Neuronal stem cell (in vitro differentiated cells): ENCODE measurements at regions not wholly inside any gene's neighbourhood (a gene's known extent, or its start where the extent isn't known, plus 50 kb on each side); places are given as distances from the start of the nearest gene placed in this dataset.

ENCODE experiments used
- DNase-seq: peaks from one replicate; pipeline ENCODE4 v3.0.0-alpha.2; 2013; ENCODE audit warnings: low spot score
- H2AFZ ChIP-seq: one replicate; pipeline ENCODE4 v1.6.1; 2013; ENCODE audit warnings: mild to moderate bottlenecking, low read length, inconsistent platforms
- H2AK5ac ChIP-seq: 2 replicates; pipeline ENCODE4 v1.6.1; 2013; ENCODE audit warnings: low read depth, mild to moderate bottlenecking, inconsistent platforms, low read length, moderate library complexity, mixed read lengths
- H2BK120ac ChIP-seq: 2 replicates; pipeline ENCODE4 v1.6.1; 2013; ENCODE audit warnings: low read depth, mild to moderate bottlenecking, inconsistent platforms, low read length, moderate library complexity, mixed read lengths
- H2BK12ac ChIP-seq: one replicate; pipeline ENCODE4 v1.6.1; 2013; ENCODE audit warnings: low read length, inconsistent platforms
- H2BK15ac ChIP-seq: 2 replicates; pipeline ENCODE4 v1.6.1; 2013; ENCODE audit warnings: mild to moderate bottlenecking, low read length, inconsistent platforms, mixed read lengths
- H2BK5ac ChIP-seq: one replicate; pipeline ENCODE4 v1.6.1; 2013; ENCODE audit warnings: inconsistent platforms, mild to moderate bottlenecking, low read length, moderate library complexity
- H3K14ac ChIP-seq: one replicate; pipeline ENCODE4 v1.6.1; 2013; ENCODE audit warnings: low read length, inconsistent platforms
- H3K18ac ChIP-seq: 2 replicates; pipeline ENCODE4 v1.6.1; 2013; ENCODE audit warnings: low read length, inconsistent platforms
- H3K23ac ChIP-seq: 2 replicates; pipeline ENCODE4 v1.6.1; 2013; ENCODE audit warnings: low read depth, mild to moderate bottlenecking, mixed read lengths, low read length, inconsistent platforms; ENCODE audit not compliant: poor library complexity
- H3K27ac ChIP-seq: replicated peaks from 3 replicates; pipeline ENCODE4 v1.5.1; 2013; ENCODE audit warnings: low read length, inconsistent platforms
- H3K27me3 ChIP-seq, 3 experiments: 2 replicates each; pipeline ENCODE4 v1.6.1; 2013; ENCODE audit warnings: low read length in 3 of 3, mild to moderate bottlenecking in 2 of 3, inconsistent platforms in 1 of 3, low read depth in 1 of 3, mixed read lengths in 1 of 3, moderate library complexity in 1 of 3; ENCODE audit not compliant: control insufficient read depth in 3 of 3, insufficient read depth in 3 of 3
- H3K36me3 ChIP-seq, 2 donors: replicated peaks in 1 of 2; 2 replicates each; pipeline ENCODE4 v1.6.1; 2013; ENCODE audit warnings: low read length in 2 of 2; ENCODE audit not compliant: control insufficient read depth in 2 of 2, insufficient read depth in 2 of 2
- H3K4ac ChIP-seq: 2 replicates; pipeline ENCODE4 v1.6.1; 2013; ENCODE audit warnings: inconsistent platforms, mild to moderate bottlenecking, low read length, moderate library complexity
- H3K4me1 ChIP-seq, 2 donors: 1 replicate in 1 of 2; 2 replicates in 1 of 2; pipeline ENCODE4 v1.6.1; 2013; ENCODE audit warnings: low read length in 2 of 2, low read depth in 1 of 2; ENCODE audit not compliant: control insufficient read depth in 2 of 2, insufficient read depth in 1 of 2
- H3K4me2 ChIP-seq: one replicate; pipeline ENCODE4 v1.6.1; 2013; ENCODE audit warnings: mild to moderate bottlenecking, low read length, inconsistent platforms; ENCODE audit not compliant: insufficient read depth, poor library complexity, severe bottlenecking
- H3K4me3 ChIP-seq, 2 donors: 2 replicates each; pipeline ENCODE4 v1.5.1; 2013; ENCODE audit warnings: low read length in 2 of 2, mild to moderate bottlenecking in 2 of 2, inconsistent platforms in 1 of 2, moderate library complexity in 1 of 2
- H3K79me1 ChIP-seq: one replicate; pipeline ENCODE4 v1.6.1; 2013; ENCODE audit warnings: low read depth, mild to moderate bottlenecking, inconsistent platforms, low read length, moderate library complexity
- H3K9ac ChIP-seq: one replicate; pipeline ENCODE4 v1.6.1; 2013; ENCODE audit warnings: mild to moderate bottlenecking, low read depth, low read length, inconsistent platforms; ENCODE audit not compliant: poor library complexity
- H3K9me3 ChIP-seq, 2 donors: replicated peaks in 1 of 2; 2 replicates each; pipeline versions ENCODE3 to v1.6.1; 2013; ENCODE audit warnings: low read length in 2 of 2, mild to moderate bottlenecking in 2 of 2, inconsistent platforms in 1 of 2, low read depth in 1 of 2, mixed read lengths in 1 of 2, moderate library complexity in 1 of 2; ENCODE audit not compliant: control insufficient read depth in 2 of 2, insufficient read depth in 1 of 2
- H4K8ac ChIP-seq: one replicate; pipeline ENCODE4 v1.6.1; 2013; ENCODE audit warnings: low read depth, mild to moderate bottlenecking, inconsistent platforms, low read length, moderate library complexity
- H4K91ac ChIP-seq: one replicate; pipeline ENCODE4 v1.6.1; 2013; ENCODE audit warnings: low read length, low read depth, mild to moderate bottlenecking, inconsistent platforms; ENCODE audit not compliant: poor library complexity
- WGBS, 2 donors: extraction: QIAGEN DNeasy Blood & Tissue Kit; methylation state at CpG; one replicate each; pipeline ENCODE4 v1.1.7; 2013; ENCODE audit warnings: missing lambda C conversion rate in 2 of 2, mixed read lengths in 1 of 2; ENCODE audit not compliant: insufficient read length in 2 of 2, insufficient replicate concordance in 1 of 2; ENCODE audit errors: extremely low coverage in 2 of 2; 5-methylcytosine and 5-hydroxymethylcytosine counted together

DNA sequence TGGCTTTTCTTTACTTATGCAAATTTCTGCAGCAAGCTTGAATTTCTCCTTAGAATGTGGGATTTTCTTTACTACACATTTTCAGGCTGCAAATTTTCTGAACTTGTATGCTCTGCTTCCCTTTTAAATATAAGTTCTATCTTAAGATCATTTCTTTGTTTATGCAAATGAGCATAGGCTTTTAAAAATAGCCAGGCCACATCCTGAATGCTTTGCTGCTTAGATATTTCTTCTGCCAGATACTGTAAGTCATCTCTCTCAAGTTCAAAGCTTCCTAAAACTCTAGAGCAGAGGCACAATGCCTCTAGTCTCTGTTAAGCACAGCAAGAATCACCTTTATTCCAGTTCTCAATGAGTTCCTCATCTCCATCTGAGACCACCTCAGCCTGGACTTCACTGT, 685.9 kb upstream of the LRRC4C start:
- no peak for DNase-seq
- H2AFZ ChIP-seq = no peak overlapping the region
- H2BK120ac ChIP-seq = no peak overlapping the region
- no peak overlapping the region for H3K9ac ChIP-seq
- no peaks in the 10 kb centered on the region for H3K27me3 ChIP-seq
- no peak overlapping the region for H4K8ac ChIP-seq
- no peak overlapping the region for H3K4me2 ChIP-seq
- no peak overlapping the region for H3K14ac ChIP-seq
- H3K27ac ChIP-seq = no peak overlapping the region
- no peak overlapping the region for H3K4me3 ChIP-seq
- peaks cover 2 to 3% of the 10 kb centered on the region in 2 donors for H3K9me3 ChIP-seq
- H2BK15ac ChIP-seq = no peak overlapping the region
- H3K4ac ChIP-seq = no peak overlapping the region
- H2BK12ac ChIP-seq = no peak overlapping the region
- H4K91ac ChIP-seq = no peak overlapping the region
- H3K18ac ChIP-seq = no peak overlapping the region
- no peak overlapping the region for H3K23ac ChIP-seq
- H2BK5ac ChIP-seq = no peak overlapping the region
- H2AK5ac ChIP-seq = no peak overlapping the region
- no peaks in the 10 kb centered on the region for H3K4me1 ChIP-seq
- H3K79me1 ChIP-seq = no peaks in the 10 kb centered on the region
- H3K36me3 ChIP-seq = no peaks in the 10 kb centered on the region

DNA sequence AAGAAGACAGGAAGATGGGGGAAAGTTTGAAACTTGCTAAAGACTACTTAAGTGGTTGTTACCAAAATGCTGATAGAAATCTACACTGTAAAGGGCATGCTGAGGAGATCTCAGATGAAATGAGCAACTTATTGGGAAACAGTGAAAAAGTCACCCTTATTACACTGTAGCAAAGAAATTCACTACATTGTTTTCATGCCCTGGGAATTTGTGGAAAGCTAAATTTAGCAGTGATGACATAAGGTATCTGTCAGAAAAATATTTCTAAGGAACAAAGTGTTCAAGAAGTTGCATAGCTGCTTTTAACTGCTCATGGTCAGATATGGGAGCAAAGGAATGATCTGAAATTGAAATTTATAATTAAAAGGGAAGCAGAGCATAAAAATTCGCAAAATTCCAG, 702.4 kb upstream of the LRRC4C start:
- H3K9ac ChIP-seq = no peak overlapping the region
- no peak overlapping the region for H3K4me2 ChIP-seq
- H2AK5ac ChIP-seq = no peak overlapping the region
- no peak overlapping the region for H3K23ac ChIP-seq
- H3K4me1 ChIP-seq = no peaks in the 10 kb centered on the region
- no peak for DNase-seq
- no peak overlapping the region for H3K4ac ChIP-seq
- no peak overlapping the region for H2BK120ac ChIP-seq
- H4K8ac ChIP-seq = no peak overlapping the region
- no peak overlapping the region for H3K4me3 ChIP-seq
- H2AFZ ChIP-seq = no peak overlapping the region
- no peaks in the 10 kb centered on the region for H3K79me1 ChIP-seq
- H3K36me3 ChIP-seq = no peaks in the 10 kb centered on the region
- no peaks in the 10 kb centered on the region for H3K27me3 ChIP-seq
- no peak overlapping the region for H3K18ac ChIP-seq
- no peak overlapping the region for H3K27ac ChIP-seq
- no peak overlapping the region for H2BK15ac ChIP-seq
- no peak overlapping the region for H4K91ac ChIP-seq
- H2BK5ac ChIP-seq = no peak overlapping the region
- H3K14ac ChIP-seq = no peak overlapping the region
- H2BK12ac ChIP-seq = no peak overlapping the region
- H3K9me3 ChIP-seq = no peaks in the 10 kb centered on the region
- no CpG with 5 or more reads among the region's 1 CpG for WGBS, 2 donors

DNA sequence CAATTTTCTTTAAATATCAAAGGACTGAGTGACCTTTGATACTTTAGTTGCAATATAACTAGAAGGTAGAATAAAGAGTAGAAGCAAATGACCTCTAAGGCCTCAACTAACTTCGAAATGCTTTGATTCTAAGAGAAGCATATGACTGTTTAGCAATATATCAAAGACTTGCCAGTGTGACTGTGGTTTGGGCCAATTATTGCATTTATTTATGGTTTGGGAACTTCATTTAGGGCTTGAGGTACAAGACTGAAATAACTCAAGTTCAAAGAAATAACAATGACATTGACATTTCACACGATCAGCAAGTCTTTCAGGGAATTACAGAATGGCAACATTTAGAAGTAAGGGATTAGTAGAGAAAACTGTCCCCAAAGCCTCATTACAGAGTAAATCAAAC, 709.7 kb upstream of the LRRC4C start:
- no peak overlapping the region for H3K23ac ChIP-seq
- no peak overlapping the region for H2BK5ac ChIP-seq
- no peak overlapping the region for H2BK15ac ChIP-seq
- no peaks in the 10 kb centered on the region for H3K79me1 ChIP-seq
- no peaks in the 10 kb centered on the region for H3K9me3 ChIP-seq
- no peak overlapping the region for H3K14ac ChIP-seq
- no peak overlapping the region for H3K4me3 ChIP-seq
- H2BK12ac ChIP-seq = no peak overlapping the region
- no peak overlapping the region for H3K4ac ChIP-seq
- no peak overlapping the region for H3K18ac ChIP-seq
- no peak overlapping the region for H4K8ac ChIP-seq
- H3K4me2 ChIP-seq = no peak overlapping the region
- no peak overlapping the region for H3K9ac ChIP-seq
- H2AFZ ChIP-seq = no peak overlapping the region
- no peak for DNase-seq
- no peaks in the 10 kb centered on the region for H3K27me3 ChIP-seq
- WGBS, 2 donors = no CpG with 5 or more reads among the region's 2 CpGs
- H2AK5ac ChIP-seq = no peak overlapping the region
- H4K91ac ChIP-seq = no peak overlapping the region
- no peaks in the 10 kb centered on the region for H3K36me3 ChIP-seq
- H3K4me1 ChIP-seq = no peaks in the 10 kb centered on the region
- no peak overlapping the region for H3K27ac ChIP-seq
- H2BK120ac ChIP-seq = no peak overlapping the region

DNA sequence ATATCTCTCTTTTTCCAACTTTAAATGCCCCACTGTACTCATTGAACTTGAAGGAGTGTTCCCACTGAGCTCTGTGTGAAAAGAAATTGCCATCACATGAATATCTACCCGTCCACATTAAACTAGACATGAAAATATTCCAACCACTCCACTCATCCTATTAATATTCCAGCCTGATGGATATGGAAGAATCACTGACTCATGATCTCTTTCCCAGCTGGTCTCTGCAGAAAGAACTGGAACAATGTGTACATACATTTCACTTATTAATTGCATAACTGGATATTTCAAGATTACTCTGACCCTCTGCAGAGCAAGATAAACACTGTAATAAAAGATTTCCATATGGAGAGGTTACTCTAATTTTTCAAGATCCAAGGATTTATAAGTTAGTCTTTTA, 711.1 kb upstream of the LRRC4C start:
- no peak overlapping the region for H2BK5ac ChIP-seq
- H3K9me3 ChIP-seq = no peaks in the 10 kb centered on the region
- H2AFZ ChIP-seq = no peak overlapping the region
- no CpG with 5 or more reads among the region's 1 CpG for WGBS, 2 donors
- H3K14ac ChIP-seq = no peak overlapping the region
- no peaks in the 10 kb centered on the region for H3K4me1 ChIP-seq
- H3K4ac ChIP-seq = no peak overlapping the region
- no peaks in the 10 kb centered on the region for H3K27me3 ChIP-seq
- no peak overlapping the region for H3K9ac ChIP-seq
- H3K79me1 ChIP-seq = no peaks in the 10 kb centered on the region
- no peak overlapping the region for H2BK12ac ChIP-seq
- no peak overlapping the region for H3K4me2 ChIP-seq
- H2BK15ac ChIP-seq = no peak overlapping the region
- H3K18ac ChIP-seq = no peak overlapping the region
- no peak overlapping the region for H3K27ac ChIP-seq
- H4K8ac ChIP-seq = no peak overlapping the region
- H4K91ac ChIP-seq = no peak overlapping the region
- no peak for DNase-seq
- H3K23ac ChIP-seq = no peak overlapping the region
- H3K36me3 ChIP-seq = no peaks in the 10 kb centered on the region
- no peak overlapping the region for H3K4me3 ChIP-seq
- no peak overlapping the region for H2AK5ac ChIP-seq
- H2BK120ac ChIP-seq = no peak overlapping the region
